ENCODE measurements at regions not wholly inside any gene's neighbourhood (a gene's known extent, or its start where the extent isn't known, plus 50 kb on each side); places are given as distances from the start of the nearest gene placed in this dataset.

DNA sequence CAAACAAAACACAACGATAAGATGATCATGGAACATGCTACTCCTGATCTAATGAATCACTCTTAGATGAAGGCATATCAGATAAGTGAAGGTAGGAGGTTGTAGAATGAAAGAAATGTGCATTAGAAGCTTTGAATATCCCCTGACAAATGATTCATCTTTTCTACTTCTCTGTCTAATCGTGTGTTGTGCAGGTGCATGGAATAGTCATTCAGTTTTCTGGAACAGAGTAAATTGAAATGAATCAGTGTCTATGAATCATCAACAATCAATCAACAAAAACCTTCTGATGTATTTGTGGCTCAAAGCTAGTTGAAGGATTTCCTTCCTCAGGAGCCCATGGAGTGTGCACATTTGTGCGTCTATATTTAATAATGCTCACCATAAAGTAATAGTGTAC lies 1290.4 kb upstream of the PCDH20 start:
- H3K27ac ChIP-seq = no peak overlapping the region
- H3K9me2 ChIP-seq (replicated peaks; ENCODE audit: insufficient read depth) = no peaks in the 10 kb centered on the region
- no peaks in the 10 kb centered on the region for H3K27me3 ChIP-seq
- H3K4me3 ChIP-seq = no peak overlapping the region
- H3K36me3 ChIP-seq (replicated peaks; ENCODE audit: insufficient read depth, low read depth) = no peaks in the 10 kb centered on the region
- no peak overlapping the region for H3K4me2 ChIP-seq
- H3K9me3 ChIP-seq (ENCODE audit: low read depth) = no peaks in the 10 kb centered on the region
- H2AFZ ChIP-seq = no peak overlapping the region
- no peaks in the 10 kb centered on the region for H3K4me1 ChIP-seq (ENCODE audit: insufficient read depth)
- TF ChIP-seq EZH2phosphoT487 (IDR thresholded peaks at IDR 0.05; ENCODE audit: low read depth, severe bottlenecking, unreplicated experiment) (no peak), EZH2 (IDR thresholded peaks at IDR 0.05; ENCODE audit: borderline replicate concordance) (no peak)
- no peak for DNase-seq (ENCODE audit: low spot score)
- H4K20me1 ChIP-seq (ENCODE audit: insufficient read depth, poor library complexity, severe bottlenecking) = no peaks in the 10 kb centered on the region
- no peaks in the 10 kb centered on the region for H3K79me2 ChIP-seq
- 89% methylated on average over 3 of the region's 3 CpGs for WGBS (ENCODE audit: low lambda C conversion rate, missing lambda C conversion rate)

DNA sequence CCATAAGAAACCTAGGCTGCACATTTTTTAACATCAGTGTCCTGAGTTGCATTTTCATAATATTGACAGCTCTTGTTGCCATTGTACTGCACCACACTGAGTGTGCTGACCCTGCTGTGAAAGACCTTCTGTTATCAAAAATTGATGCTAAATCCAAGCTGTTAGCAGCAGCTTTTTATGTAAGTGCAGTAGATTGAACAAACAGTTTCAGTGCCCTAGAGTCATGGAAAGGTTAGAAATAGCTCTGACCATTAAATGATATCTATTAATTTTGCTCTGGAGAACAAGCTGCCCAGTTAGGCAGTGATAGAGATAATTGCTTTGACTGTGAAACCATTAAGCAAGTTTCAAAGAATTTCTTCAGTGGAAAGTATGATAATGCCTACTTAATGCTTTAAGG lies 1289.2 kb upstream of the PCDH20 start:
- Histone ChIP-seq H3K4me3 (no peak overlapping the region), H3K27ac (no peak overlapping the region), H4K20me1 (ENCODE audit: insufficient read depth, poor library complexity, severe bottlenecking) (no peaks in the 10 kb centered on the region), H2AFZ (no peak overlapping the region), H3K9me2 (replicated peaks; ENCODE audit: insufficient read depth) (no peaks in the 10 kb centered on the region), H3K4me2 (no peak overlapping the region), H3K36me3 (replicated peaks; ENCODE audit: insufficient read depth, low read depth) (no peaks in the 10 kb centered on the region), H3K79me2 (no peaks in the 10 kb centered on the region), H3K9me3 (ENCODE audit: low read depth) (no peaks in the 10 kb centered on the region), H3K27me3 (no peaks in the 10 kb centered on the region), H3K4me1 (ENCODE audit: insufficient read depth) (no peaks in the 10 kb centered on the region)
- DNase-seq (ENCODE audit: low spot score) = no peak
- no peak for TF ChIP-seq EZH2phosphoT487 (IDR thresholded peaks at IDR 0.05; ENCODE audit: low read depth, severe bottlenecking, unreplicated experiment)
- TF ChIP-seq, protein P1, sequence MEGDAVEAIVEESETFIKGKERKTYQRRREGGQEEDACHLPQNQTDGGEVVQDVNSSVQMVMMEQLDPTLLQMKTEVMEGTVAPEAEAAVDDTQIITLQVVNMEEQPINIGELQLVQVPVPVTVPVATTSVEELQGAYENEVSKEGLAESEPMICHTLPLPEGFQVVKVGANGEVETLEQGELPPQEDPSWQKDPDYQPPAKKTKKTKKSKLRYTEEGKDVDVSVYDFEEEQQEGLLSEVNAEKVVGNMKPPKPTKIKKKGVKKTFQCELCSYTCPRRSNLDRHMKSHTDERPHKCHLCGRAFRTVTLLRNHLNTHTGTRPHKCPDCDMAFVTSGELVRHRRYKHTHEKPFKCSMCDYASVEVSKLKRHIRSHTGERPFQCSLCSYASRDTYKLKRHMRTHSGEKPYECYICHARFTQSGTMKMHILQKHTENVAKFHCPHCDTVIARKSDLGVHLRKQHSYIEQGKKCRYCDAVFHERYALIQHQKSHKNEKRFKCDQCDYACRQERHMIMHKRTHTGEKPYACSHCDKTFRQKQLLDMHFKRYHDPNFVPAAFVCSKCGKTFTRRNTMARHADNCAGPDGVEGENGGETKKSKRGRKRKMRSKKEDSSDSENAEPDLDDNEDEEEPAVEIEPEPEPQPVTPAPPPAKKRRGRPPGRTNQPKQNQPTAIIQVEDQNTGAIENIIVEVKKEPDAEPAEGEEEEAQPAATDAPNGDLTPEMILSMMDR (IDR thresholded peaks at IDR 0.05; ENCODE audit: poor library complexity) = no peak
- TF ChIP-seq EZH2 (IDR thresholded peaks at IDR 0.05; ENCODE audit: borderline replicate concordance) = no peak

DNA sequence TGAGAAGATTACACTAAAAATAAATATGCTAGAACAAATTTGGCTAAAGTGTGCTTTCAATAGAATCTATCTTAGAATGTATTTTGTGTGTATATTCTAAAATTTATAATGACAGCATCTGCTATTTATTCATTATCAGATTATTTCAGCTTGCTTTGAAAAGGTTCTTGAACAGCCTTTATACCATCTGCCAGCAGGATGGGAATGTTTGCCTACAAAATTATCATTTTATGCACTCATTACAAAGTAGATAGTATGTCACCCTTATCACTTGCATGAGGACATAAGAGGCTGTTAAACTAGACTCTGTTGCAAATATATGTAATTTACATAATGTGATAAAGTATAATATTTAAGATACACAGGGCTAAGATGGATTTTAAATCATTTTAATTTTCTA lies 1286.9 kb upstream of the PCDH20 start:
- H4K20me1 ChIP-seq (ENCODE audit: insufficient read depth, poor library complexity, severe bottlenecking) = no peaks in the 10 kb centered on the region
- TF ChIP-seq, protein P1 (IDR thresholded peaks at IDR 0.05; ENCODE audit: poor library complexity) = no peak
- no peak for TF ChIP-seq EZH2phosphoT487 (IDR thresholded peaks at IDR 0.05; ENCODE audit: low read depth, severe bottlenecking, unreplicated experiment)
- no peak for TF ChIP-seq EZH2 (IDR thresholded peaks at IDR 0.05; ENCODE audit: borderline replicate concordance)

DNA sequence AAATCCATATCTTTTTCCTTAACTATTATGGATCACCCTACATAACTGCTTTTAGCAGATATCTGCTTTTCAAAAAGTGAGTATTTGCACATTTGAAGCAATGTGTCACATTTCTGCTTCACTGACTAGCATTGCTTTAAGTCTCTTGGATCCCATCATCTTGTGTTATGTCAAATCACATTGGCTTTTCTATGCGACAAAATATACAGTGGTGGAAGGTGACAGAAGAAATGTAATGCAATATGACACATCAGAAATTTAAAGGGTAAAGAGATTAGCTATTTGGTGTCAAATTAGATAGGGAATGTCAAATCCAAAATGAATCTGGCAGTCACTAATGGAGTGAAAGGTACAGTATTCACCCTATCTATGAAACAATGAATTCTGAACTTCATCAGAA lies 1282.1 kb upstream of the PCDH20 start:
- Histone ChIP-seq H3K4me2 (no peak overlapping the region), H3K4me3 (no peak overlapping the region), H3K27me3 (no peaks in the 10 kb centered on the region), H3K4me1 (ENCODE audit: insufficient read depth) (no peaks in the 10 kb centered on the region), H3K36me3 (replicated peaks; ENCODE audit: insufficient read depth, low read depth) (no peaks in the 10 kb centered on the region), H4K20me1 (ENCODE audit: insufficient read depth, poor library complexity, severe bottlenecking) (no peaks in the 10 kb centered on the region), H2AFZ (no peak overlapping the region), H3K9me3 (ENCODE audit: low read depth) (no peaks in the 10 kb centered on the region), H3K27ac (no peak overlapping the region), H3K9me2 (replicated peaks; ENCODE audit: insufficient read depth) (no peaks in the 10 kb centered on the region), H3K79me2 (no peaks in the 10 kb centered on the region)
- 91% methylated on average over 1 of the region's 1 CpG for WGBS (ENCODE audit: low lambda C conversion rate, missing lambda C conversion rate)
- no peak for TF ChIP-seq EZH2 (IDR thresholded peaks at IDR 0.05; ENCODE audit: borderline replicate concordance)
- TF ChIP-seq EZH2phosphoT487 (IDR thresholded peaks at IDR 0.05; ENCODE audit: low read depth, severe bottlenecking, unreplicated experiment) = no peak
- TF ChIP-seq, protein P1 (IDR thresholded peaks at IDR 0.05; ENCODE audit: poor library complexity) = no peak
- no peak for DNase-seq (ENCODE audit: low spot score)

More for the DNA sequence above, 1286.9 kb upstream of the PCDH20 start:
- Histone ChIP-seq H3K9me3 (ENCODE audit: low read depth) (no peaks in the 10 kb centered on the region), H3K27ac (no peak overlapping the region), H3K9me2 (replicated peaks; ENCODE audit: insufficient read depth) (no peaks in the 10 kb centered on the region), H3K36me3 (replicated peaks; ENCODE audit: insufficient read depth, low read depth) (no peaks in the 10 kb centered on the region), H3K79me2 (no peaks in the 10 kb centered on the region), H3K4me3 (no peak overlapping the region), H3K4me1 (ENCODE audit: insufficient read depth) (no peaks in the 10 kb centered on the region), H3K27me3 (no peaks in the 10 kb centered on the region), H2AFZ (no peak overlapping the region), H3K4me2 (no peak overlapping the region)
- DNase-seq (ENCODE audit: low spot score) = no peak

Data from hepatocyte (in vitro differentiated cells).